Endothelial cell of umbilical vein (primary cell): ENCODE measurements at regions not wholly inside any gene's neighbourhood (a gene's known extent, or its start where the extent isn't known, plus 50 kb on each side); places are given as distances from the start of the nearest gene placed in this dataset.

Source experiments
- BruUV-seq: library from RNA; stranded (reverse); fragments of 400-500 nt; replicated peaks from 2 replicates; lab custom pipeline; 2021; lab: Mats Ljungman, UMichigan
- CTCF ChIA-PET: fragments of 300-600, 350-600 bp; sonication (Branson Sonifier 250); formaldehyde crosslinking; loops from one replicate; lab custom pipeline; 2021; ENCODE audit warnings: antibody characterized with exemption, inconsistent platforms; lab: Charles Lee
- POLR2A ChIA-PET: fragments of 300-600, 350-600 bp; sonication (Branson Sonifier 250); formaldehyde crosslinking; loops from one replicate; lab custom pipeline; 2021; ENCODE audit warnings: antibody characterized with exemption, inconsistent platforms; lab: Charles Lee
- DNase-seq: peaks from one replicate; pipeline ENCODE4 v3.0.0-alpha.2; 2011; ENCODE audit warnings: low read depth, low spot score
- FAIRE-seq: peaks from 2 replicates; lab custom pipeline; 2011; peaks lifted over from hg19 to GRCh38; lab: Jason Lieb, UNC
- H2AFZ ChIP-seq: 2 replicates; pipeline ENCODE4 v1.6.0; 2012; ENCODE audit warnings: low read depth, low read length, control low read depth, inconsistent platforms
- H3K27ac ChIP-seq: 2 replicates; pipeline ENCODE4 v1.5.1; 2011; ENCODE audit warnings: low read depth, mild to moderate bottlenecking, control low read depth, low read length, moderate library complexity; ENCODE audit not compliant: insufficient read depth
- H3K27me3 ChIP-seq, 2 experiments: 2 replicates each; pipeline versions ENCODE4 v1.6.0 to v1.6.1; 2011; ENCODE audit warnings: low read length in 2 of 2, mixed read lengths in 1 of 2; ENCODE audit not compliant: control insufficient read depth in 2 of 2, insufficient read depth in 2 of 2
- H3K36me3 ChIP-seq, 2 experiments: 2 replicates in 1 of 2; 3 replicates in 1 of 2; pipeline ENCODE4 v1.5.1; 2011; ENCODE audit warnings: low read length in 2 of 2, mild to moderate bottlenecking in 1 of 2, moderate library complexity in 1 of 2; ENCODE audit not compliant: control insufficient read depth in 2 of 2, insufficient read depth in 2 of 2; ENCODE audit errors: extremely low read depth in 1 of 2
- H3K4me1 ChIP-seq: 3 replicates; pipeline ENCODE4 v1.5.1; 2011; ENCODE audit warnings: mild to moderate bottlenecking, low read length; ENCODE audit not compliant: control insufficient read depth, insufficient read depth; ENCODE audit errors: extremely low read depth
- H3K4me2 ChIP-seq: 2 replicates; pipeline ENCODE4 v1.6.1; 2011; ENCODE audit warnings: low read length, control low read depth, mixed read lengths; ENCODE audit not compliant: insufficient read depth
- H3K4me3 ChIP-seq, 3 experiments: fragments of 200-600 bp in 1 of 3; sonication (generic), shearing (Covaris generic) in 1 of 3; replicated peaks in 1 of 3; 2 replicates each; pipeline ENCODE4 v1.5.1; 2011 to 2016; ENCODE audit warnings: control low read depth in 3 of 3, low read length in 3 of 3, mild to moderate bottlenecking in 2 of 3, inconsistent platforms in 1 of 3, low read depth in 1 of 3, moderate library complexity in 1 of 3; ENCODE audit not compliant: insufficient read depth in 1 of 3
- H3K79me2 ChIP-seq: 2 replicates; pipeline ENCODE4 v1.6.0; 2012; ENCODE audit warnings: low read length, inconsistent platforms; ENCODE audit not compliant: control insufficient read depth, insufficient read depth
- H3K9ac ChIP-seq: replicated peaks from 2 replicates; pipeline ENCODE3; 2011; ENCODE audit warnings: low read length, control low read depth; ENCODE audit not compliant: insufficient read depth; ENCODE audit errors: extremely low read depth
- H3K9me1 ChIP-seq: replicated peaks from 3 replicates; pipeline ENCODE4 v1.6.0; 2011; ENCODE audit warnings: mild to moderate bottlenecking, low read length; ENCODE audit not compliant: control insufficient read depth, insufficient read depth; ENCODE audit errors: extremely low read depth
- H3K9me3 ChIP-seq: replicated peaks from 2 replicates; pipeline ENCODE4 v1.5.1; 2012; ENCODE audit warnings: low read length, inconsistent platforms; ENCODE audit not compliant: control insufficient read depth, insufficient read depth
- H4K20me1 ChIP-seq: replicated peaks from 2 replicates; pipeline ENCODE3; 2011; ENCODE audit warnings: mild to moderate bottlenecking, low read length; ENCODE audit not compliant: control insufficient read depth, insufficient read depth; ENCODE audit errors: extremely low read depth
- EZH2 ChIP-seq: IDR thresholded peaks from 2 replicates; pipeline ENCODE4 v1.6.1; 2012; ENCODE audit warnings: borderline replicate concordance, low read depth, mild to moderate bottlenecking, moderate library complexity, low read length, inconsistent platforms; ENCODE audit not compliant: severe bottlenecking
- FOS ChIP-seq: IDR thresholded peaks from 2 replicates; pipeline ENCODE4 v1.6.1; 2011; ENCODE audit warnings: mild to moderate bottlenecking, low read length, moderate library complexity, borderline replicate concordance; ENCODE audit not compliant: insufficient read depth
- GATA2 ChIP-seq: IDR thresholded peaks from 2 replicates; pipeline ENCODE4 v1.7.0; 2011; ENCODE audit warnings: low read depth, mild to moderate bottlenecking, moderate library complexity, mixed read lengths, low read length; ENCODE audit not compliant: insufficient read length, insufficient read depth
- JUN ChIP-seq: IDR thresholded peaks from 2 replicates; pipeline ENCODE4 v1.6.1; 2011; ENCODE audit warnings: borderline replicate concordance, low read depth; ENCODE audit not compliant: insufficient read length, insufficient read depth
- MYC ChIP-seq: IDR thresholded peaks from one replicate; pipeline ENCODE4 v1.6.1; 2011; ENCODE audit warnings: mild to moderate bottlenecking, low read depth, low read length
- POLR2A ChIP-seq: IDR thresholded peaks from 2 replicates; pipeline ENCODE4 v1.6.1; 2012; ENCODE audit warnings: low read depth, mild to moderate bottlenecking, control low read depth, low read length
- POLR2AphosphoS5 ChIP-seq: IDR thresholded peaks from 2 replicates; pipeline ENCODE4 v1.6.1; 2012; ENCODE audit warnings: low read depth, mild to moderate bottlenecking, control low read depth, low read length, moderate library complexity; ENCODE audit not compliant: insufficient read depth
- dilution Hi-C: fragments of 300-500 bp; cut with MboI; formaldehyde crosslinking; loops from one replicate; pipeline ENCODE4 v1.15.0; 2019; ENCODE audit warnings: low sequenced_read_pairs; ENCODE audit not compliant: extremely low pct_ligation_motif_present
- intact Hi-C: fragments of 100-400 bp; cut with micrococcal nuclease; formaldehyde crosslinking; loops from one replicate; pipeline ENCODE4 v1.10.0; 2022
- TF ChIP-seq, protein P1 (sequence below), 2 donors: IDR thresholded peaks; 1 replicate in 1 of 2; 2 replicates in 1 of 2; pipeline ENCODE4 v1.5.1; 2011; ENCODE audit warnings: low read length in 2 of 2, mild to moderate bottlenecking in 2 of 2, moderate library complexity in 2 of 2, control low read depth in 1 of 2, inconsistent platforms in 1 of 2, low read depth in 1 of 2; ENCODE audit not compliant: insufficient read depth in 1 of 2; ENCODE audit errors: extremely low read depth in 1 of 2
- TF ChIP-seq, protein P2 (sequence below): IDR thresholded peaks from 2 replicates; pipeline ENCODE4 v1.6.1; 2011; ENCODE audit not compliant: insufficient read depth, insufficient read length

DNA sequence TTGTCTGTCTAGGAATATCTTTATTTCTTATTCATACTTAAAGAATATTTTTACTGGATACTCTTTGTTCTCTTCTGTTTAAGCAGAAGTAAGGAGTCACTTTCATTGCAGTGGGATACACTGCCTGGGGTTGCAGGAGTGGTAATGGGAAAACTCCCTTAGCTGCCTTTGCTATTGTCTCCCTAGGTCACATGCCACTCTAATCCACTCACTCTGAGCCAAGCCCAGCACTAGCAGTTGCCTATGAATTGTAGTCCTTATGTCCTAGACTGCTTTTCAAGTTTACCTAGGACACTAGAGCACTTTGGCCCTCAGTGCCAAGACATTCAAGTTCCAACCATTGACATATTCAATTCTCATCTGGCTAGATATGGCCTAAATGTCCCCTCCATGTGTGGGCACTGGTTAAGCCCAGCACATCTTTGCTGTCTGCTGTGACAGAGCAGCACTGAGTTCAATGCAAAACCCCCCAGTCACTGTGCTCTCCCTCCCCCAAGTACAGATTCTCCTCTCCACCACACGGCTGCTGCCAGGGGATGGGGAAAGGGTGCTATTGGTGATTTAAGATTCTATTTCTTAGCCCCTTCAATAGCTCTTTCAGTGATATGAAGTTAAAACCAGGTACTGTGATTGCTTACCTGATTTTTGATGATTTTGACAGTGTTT, 991.7 kb upstream of the KCND2 start:
- DNase-seq, result no peak
- no TSS peak for BruUV-seq
- H3K27me3 ChIP-seq, result no peaks in the 10 kb centered on the region
- no peaks in the 10 kb centered on the region for H3K9me3 ChIP-seq
- H3K9me1 ChIP-seq, result no peaks in the 10 kb centered on the region
- H3K79me2 ChIP-seq, result no peaks in the 10 kb centered on the region
- H3K27ac ChIP-seq, result no peak overlapping the region
- no peak overlapping the region for H3K9ac ChIP-seq
- ChIA-PET CTCF (no interaction called here), POLR2A (no interaction called here)
- H4K20me1 ChIP-seq, result no peaks in the 10 kb centered on the region
- intact Hi-C loops, result no loop called here
- H2AFZ ChIP-seq, result no peak overlapping the region
- H3K4me1 ChIP-seq, result no peaks in the 10 kb centered on the region
- no peak overlapping the region for H3K4me2 ChIP-seq
- no peak overlapping the region for H3K4me3 ChIP-seq
- dilution Hi-C loops, result no loop called here
- FAIRE-seq, result no peak
- no peak for TF ChIP-seq FOS
- TF ChIP-seq EZH2, result no peak
- TF ChIP-seq GATA2, result no peak
- TF ChIP-seq, protein P1, sequence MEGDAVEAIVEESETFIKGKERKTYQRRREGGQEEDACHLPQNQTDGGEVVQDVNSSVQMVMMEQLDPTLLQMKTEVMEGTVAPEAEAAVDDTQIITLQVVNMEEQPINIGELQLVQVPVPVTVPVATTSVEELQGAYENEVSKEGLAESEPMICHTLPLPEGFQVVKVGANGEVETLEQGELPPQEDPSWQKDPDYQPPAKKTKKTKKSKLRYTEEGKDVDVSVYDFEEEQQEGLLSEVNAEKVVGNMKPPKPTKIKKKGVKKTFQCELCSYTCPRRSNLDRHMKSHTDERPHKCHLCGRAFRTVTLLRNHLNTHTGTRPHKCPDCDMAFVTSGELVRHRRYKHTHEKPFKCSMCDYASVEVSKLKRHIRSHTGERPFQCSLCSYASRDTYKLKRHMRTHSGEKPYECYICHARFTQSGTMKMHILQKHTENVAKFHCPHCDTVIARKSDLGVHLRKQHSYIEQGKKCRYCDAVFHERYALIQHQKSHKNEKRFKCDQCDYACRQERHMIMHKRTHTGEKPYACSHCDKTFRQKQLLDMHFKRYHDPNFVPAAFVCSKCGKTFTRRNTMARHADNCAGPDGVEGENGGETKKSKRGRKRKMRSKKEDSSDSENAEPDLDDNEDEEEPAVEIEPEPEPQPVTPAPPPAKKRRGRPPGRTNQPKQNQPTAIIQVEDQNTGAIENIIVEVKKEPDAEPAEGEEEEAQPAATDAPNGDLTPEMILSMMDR (IDR thresholded peaks at IDR 0.05; ENCODE audit: extremely low read depth in 1 of 2, insufficient read depth in 1 of 2, low read depth in 1 of 2, low read length in 2 of 2), result no peak
- no peak for TF ChIP-seq POLR2AphosphoS5
- TF ChIP-seq, protein P2, sequence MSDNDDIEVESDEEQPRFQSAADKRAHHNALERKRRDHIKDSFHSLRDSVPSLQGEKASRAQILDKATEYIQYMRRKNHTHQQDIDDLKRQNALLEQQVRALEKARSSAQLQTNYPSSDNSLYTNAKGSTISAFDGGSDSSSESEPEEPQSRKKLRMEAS, result no peak
- TF ChIP-seq MYC, result no peak
- TF ChIP-seq POLR2A, result no peak
- no peak for TF ChIP-seq JUN
- H3K36me3 ChIP-seq, result no peaks in the 10 kb centered on the region
